ENCODE measurements at regions not wholly inside any gene's neighbourhood (a gene's known extent, or its start where the extent isn't known, plus 50 kb on each side); places are given as distances from the start of the nearest gene placed in this dataset.

GRCh38 chr12:124410354-124411175 is 115.7 kb downstream of the RFLNA start:
- DNase-seq = no peak

GRCh38 chr12:124408822-124409517 is 114.1 kb downstream of the RFLNA start:
- no peak for DNase-seq

GRCh38 chr12:124407074-124407473 is 112.2 kb downstream of the RFLNA start:
- DNase-seq = no peak

GRCh38 chr12:124406043-124406442 is 111.2 kb downstream of the RFLNA start:
- DNase-seq = no peak

GRCh38 chr12:124405592-124405991 is 110.7 kb downstream of the RFLNA start:
- no peak for DNase-seq

GRCh38 chr12:124405151-124405550 is 110.3 kb downstream of the RFLNA start:
- no peak for DNase-seq

- DNase-seq = no peak
These were observed 109.4 kb downstream of the RFLNA start for GRCh38 chr12:124404162-124404784.

GRCh38 chr12:124403273-124403672 is 108.4 kb downstream of the RFLNA start:
- DNase-seq = no peak

GRCh38 chr12:124402248-124403066 is 107.6 kb downstream of the RFLNA start:
- DNase-seq = no peak

GRCh38 chr12:124401704-124402221 is 106.9 kb downstream of the RFLNA start:
- DNase-seq = no peak

- no peak for DNase-seq
These were observed 105.2 kb downstream of the RFLNA start for GRCh38 chr12:124400124-124400523.

- DNase-seq = no peak
These were observed 104.7 kb downstream of the RFLNA start for GRCh38 chr12:124399622-124400021.

GRCh38 chr12:124398578-124399227 is 103.8 kb downstream of the RFLNA start:
- no peak for DNase-seq

GRCh38 chr12:124397807-124398577 is 103.1 kb downstream of the RFLNA start:
- no peak for DNase-seq

- DNase-seq = no peak
These were observed 102.4 kb downstream of the RFLNA start for GRCh38 chr12:124397399-124397679.

- DNase-seq = no peak
These were observed 101.9 kb downstream of the RFLNA start for GRCh38 chr12:124396544-124397398.

- DNase-seq = no peak
These were observed 101.1 kb downstream of the RFLNA start for GRCh38 chr12:124395986-124396385.

- DNase-seq = no peak
These were observed 100.4 kb downstream of the RFLNA start for GRCh38 chr12:124395284-124395752.

GRCh38 chr12:124394462-124395128 is 99.7 kb downstream of the RFLNA start:
- no peak for DNase-seq

- DNase-seq = no peak
These were observed 98.9 kb downstream of the RFLNA start for GRCh38 chr12:124393831-124394230.

All from CD4-positive, alpha-beta T cell treated with Interleukin-15 for 1 hour (primary cell).